ENCODE measurements at regions not wholly inside any gene's neighbourhood (a gene's known extent, or its start where the extent isn't known, plus 50 kb on each side); places are given as distances from the start of the nearest gene placed in this dataset.

DNA sequence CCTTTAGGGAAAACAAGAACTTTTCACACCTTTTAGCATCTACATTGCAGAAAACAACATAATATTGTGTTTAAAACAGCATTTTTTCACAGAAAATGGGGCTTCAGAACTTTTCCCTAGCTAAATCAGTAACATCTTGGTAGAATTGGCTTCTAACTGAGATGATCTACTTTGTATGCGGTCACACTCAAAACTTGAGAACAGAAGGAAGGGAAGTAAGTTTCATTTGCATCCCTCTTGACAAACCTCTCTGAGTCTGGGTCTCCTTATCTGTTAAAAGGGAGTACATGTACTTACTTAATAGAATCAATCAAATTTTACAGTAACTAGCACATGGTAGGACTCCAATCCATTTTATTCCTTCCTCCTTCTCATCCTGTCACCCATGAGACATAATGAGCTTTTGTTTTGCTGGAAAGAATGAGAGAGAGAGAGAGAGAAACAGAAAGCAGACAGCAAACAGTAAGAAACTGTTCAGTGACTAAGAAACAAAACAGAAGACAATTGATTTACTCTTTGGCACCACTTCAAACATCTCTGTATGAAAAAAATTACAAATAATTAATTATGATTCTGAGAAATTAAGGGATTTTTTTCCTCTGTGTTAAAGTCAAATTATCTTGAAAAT, 387.3 kb downstream of the SATB2 start:
- no peak for DNase-seq (ENCODE audit: low spot score in 2 of 2)
- intact Hi-C loops (cut with DNase I; ENCODE audit: low total_unique reads), result no loop called here
- no peak for TF ChIP-seq POLR2A (IDR thresholded peaks at IDR 0.05)
- TF ChIP-seq, protein P1, sequence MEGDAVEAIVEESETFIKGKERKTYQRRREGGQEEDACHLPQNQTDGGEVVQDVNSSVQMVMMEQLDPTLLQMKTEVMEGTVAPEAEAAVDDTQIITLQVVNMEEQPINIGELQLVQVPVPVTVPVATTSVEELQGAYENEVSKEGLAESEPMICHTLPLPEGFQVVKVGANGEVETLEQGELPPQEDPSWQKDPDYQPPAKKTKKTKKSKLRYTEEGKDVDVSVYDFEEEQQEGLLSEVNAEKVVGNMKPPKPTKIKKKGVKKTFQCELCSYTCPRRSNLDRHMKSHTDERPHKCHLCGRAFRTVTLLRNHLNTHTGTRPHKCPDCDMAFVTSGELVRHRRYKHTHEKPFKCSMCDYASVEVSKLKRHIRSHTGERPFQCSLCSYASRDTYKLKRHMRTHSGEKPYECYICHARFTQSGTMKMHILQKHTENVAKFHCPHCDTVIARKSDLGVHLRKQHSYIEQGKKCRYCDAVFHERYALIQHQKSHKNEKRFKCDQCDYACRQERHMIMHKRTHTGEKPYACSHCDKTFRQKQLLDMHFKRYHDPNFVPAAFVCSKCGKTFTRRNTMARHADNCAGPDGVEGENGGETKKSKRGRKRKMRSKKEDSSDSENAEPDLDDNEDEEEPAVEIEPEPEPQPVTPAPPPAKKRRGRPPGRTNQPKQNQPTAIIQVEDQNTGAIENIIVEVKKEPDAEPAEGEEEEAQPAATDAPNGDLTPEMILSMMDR (IDR thresholded peaks at IDR 0.05), result no peak
- H3K4me3 ChIP-seq (ENCODE audit: low read depth, poor library complexity, severe bottlenecking), result no peak overlapping the region
- WGBS, 2 donors, result 81 to 88% methylated on average over 1 of the region's 1 CpG

GRCh38 chr2:199064201-199064600, 393.5 kb downstream of the SATB2 start:
- H3K4me3 ChIP-seq (ENCODE audit: low read depth, poor library complexity, severe bottlenecking), result no peak overlapping the region
- no peak for DNase-seq (ENCODE audit: low spot score in 2 of 2)
- WGBS, 2 donors, result 87 to 88% methylated on average over 2 of the region's 2 CpGs
- TF ChIP-seq POLR2A (IDR thresholded peaks at IDR 0.05), result no peak
- TF ChIP-seq, protein P1 (IDR thresholded peaks at IDR 0.05), result no peak
- intact Hi-C loops (cut with DNase I; ENCODE audit: low total_unique reads), result no loop called here

DNA sequence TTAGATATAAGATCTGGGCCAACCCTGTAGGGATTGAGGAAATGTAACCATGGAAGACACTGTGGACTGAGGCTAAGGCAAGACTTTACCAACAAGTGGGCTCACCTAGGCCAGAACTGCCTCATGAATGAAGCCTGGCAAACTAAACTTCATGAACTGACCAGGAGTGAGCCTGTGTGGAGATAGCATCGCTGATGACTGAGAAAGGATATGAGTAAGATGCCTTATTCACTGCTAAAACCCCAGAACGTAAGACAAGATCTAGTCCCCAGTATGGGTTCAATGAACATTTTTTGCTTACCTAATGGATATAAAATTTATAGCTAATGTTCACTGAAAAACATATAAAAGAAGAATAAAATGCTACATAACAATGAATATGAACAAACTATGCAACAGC, 399.8 kb downstream of the SATB2 start:
- TF ChIP-seq, protein P1 (IDR thresholded peaks at IDR 0.05), result no peak
- TF ChIP-seq POLR2A (IDR thresholded peaks at IDR 0.05), result no peak
- no peak for DNase-seq (ENCODE audit: low spot score in 2 of 2)
- WGBS, 2 donors, result 92% methylated on average over 2 of the region's 2 CpGs
- intact Hi-C loops (cut with DNase I; ENCODE audit: low total_unique reads), result no loop called here
- H3K4me3 ChIP-seq (ENCODE audit: low read depth, poor library complexity, severe bottlenecking), result no peak overlapping the region

DNA sequence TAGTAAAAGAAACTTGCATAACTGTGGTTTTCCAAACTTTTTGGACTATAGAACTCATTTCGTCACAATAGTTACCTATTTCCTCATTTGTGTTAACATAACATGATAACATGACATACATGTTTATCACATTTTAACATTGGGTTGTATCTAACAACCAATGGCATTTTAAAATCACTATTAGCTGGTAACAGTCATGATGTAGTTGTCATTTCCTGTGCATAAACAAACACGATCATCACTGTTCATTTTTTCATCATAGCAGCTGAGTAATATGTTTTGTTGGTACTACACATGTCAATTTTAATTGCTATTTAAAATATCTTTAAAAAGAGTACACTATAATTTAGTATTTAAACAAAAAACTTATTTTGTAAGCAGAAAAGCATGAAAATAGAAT, 402.4 kb downstream of the SATB2 start:
- intact Hi-C loops (cut with DNase I; ENCODE audit: low total_unique reads), result no loop called here
- TF ChIP-seq, protein P1 (IDR thresholded peaks at IDR 0.05), result no peak
- TF ChIP-seq POLR2A (IDR thresholded peaks at IDR 0.05), result no peak
- no peak for DNase-seq (ENCODE audit: low spot score in 2 of 2)
- H3K4me3 ChIP-seq (ENCODE audit: low read depth, poor library complexity, severe bottlenecking), result no peak overlapping the region
- 59 to 64% methylated on average over 2 of the region's 2 CpGs for WGBS, 2 donors

DNA sequence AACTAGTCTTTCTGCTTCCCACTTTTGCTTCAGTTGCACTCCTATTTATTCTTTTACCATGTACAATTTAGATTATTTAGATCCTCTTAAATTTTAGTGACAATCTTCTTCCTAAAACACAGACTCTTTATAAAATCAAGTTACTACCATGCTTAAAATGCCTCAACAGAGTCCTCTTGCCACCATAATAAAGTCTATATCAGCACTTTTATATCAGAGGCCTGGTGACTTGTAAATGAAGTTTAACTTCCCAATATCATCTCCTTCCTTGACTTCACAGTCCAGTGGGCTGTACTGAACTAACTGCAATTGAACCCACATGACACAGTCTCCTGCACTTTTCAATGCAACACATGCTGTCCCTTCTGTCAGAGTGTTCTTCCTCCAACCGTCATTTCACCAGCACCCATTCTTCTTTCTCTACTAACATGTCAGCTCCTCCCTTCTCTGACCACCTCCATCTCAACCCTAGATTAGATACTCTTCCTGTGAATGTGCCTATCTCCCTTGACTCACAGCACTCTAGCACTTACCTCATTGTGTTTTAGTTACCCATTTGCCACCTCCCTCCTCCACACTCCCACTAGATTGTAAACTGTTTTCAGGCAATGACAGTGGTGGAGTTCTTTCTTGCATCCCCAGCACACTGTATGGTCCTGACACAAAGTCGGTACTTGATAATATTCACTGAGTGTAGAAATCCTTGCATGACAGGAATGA, 414.9 kb downstream of the SATB2 start:
- no peak for DNase-seq (ENCODE audit: low spot score in 2 of 2)
- WGBS, 2 donors, result 90 to 91% methylated on average over 2 of the region's 2 CpGs
- intact Hi-C loops (cut with DNase I; ENCODE audit: low total_unique reads), result no loop called here
- no peak overlapping the region for H3K4me3 ChIP-seq (ENCODE audit: low read depth, poor library complexity, severe bottlenecking)
- TF ChIP-seq POLR2A (IDR thresholded peaks at IDR 0.05), result no peak
- TF ChIP-seq, protein P1 (IDR thresholded peaks at IDR 0.05), result no peak
